ENCODE measurements at regions not wholly inside any gene's neighbourhood (a gene's known extent, or its start where the extent isn't known, plus 50 kb on each side); places are given as distances from the start of the nearest gene placed in this dataset.

- ATAC-seq (ENCODE audit: low read depth) (no peak), DNase-seq (ENCODE audit: low spot score) (no peak)
- Histone ChIP-seq H3K4me1 (ENCODE audit: insufficient read depth, poor library complexity, severe bottlenecking) (peaks cover 18% of the 10 kb centered on the region), H3K27ac (ENCODE audit: poor library complexity, severe bottlenecking) (no peak overlapping the region), H3K9me3 (ENCODE audit: severe bottlenecking) (no peaks in the 10 kb centered on the region), H3K27me3 (ENCODE audit: insufficient read depth, poor library complexity, severe bottlenecking) (no peaks in the 10 kb centered on the region), H3K36me3 (ENCODE audit: low read depth) (no peaks in the 10 kb centered on the region), H3K4me3 (ENCODE audit: severe bottlenecking) (no peak overlapping the region)
- TF ChIP-seq, protein P1, sequence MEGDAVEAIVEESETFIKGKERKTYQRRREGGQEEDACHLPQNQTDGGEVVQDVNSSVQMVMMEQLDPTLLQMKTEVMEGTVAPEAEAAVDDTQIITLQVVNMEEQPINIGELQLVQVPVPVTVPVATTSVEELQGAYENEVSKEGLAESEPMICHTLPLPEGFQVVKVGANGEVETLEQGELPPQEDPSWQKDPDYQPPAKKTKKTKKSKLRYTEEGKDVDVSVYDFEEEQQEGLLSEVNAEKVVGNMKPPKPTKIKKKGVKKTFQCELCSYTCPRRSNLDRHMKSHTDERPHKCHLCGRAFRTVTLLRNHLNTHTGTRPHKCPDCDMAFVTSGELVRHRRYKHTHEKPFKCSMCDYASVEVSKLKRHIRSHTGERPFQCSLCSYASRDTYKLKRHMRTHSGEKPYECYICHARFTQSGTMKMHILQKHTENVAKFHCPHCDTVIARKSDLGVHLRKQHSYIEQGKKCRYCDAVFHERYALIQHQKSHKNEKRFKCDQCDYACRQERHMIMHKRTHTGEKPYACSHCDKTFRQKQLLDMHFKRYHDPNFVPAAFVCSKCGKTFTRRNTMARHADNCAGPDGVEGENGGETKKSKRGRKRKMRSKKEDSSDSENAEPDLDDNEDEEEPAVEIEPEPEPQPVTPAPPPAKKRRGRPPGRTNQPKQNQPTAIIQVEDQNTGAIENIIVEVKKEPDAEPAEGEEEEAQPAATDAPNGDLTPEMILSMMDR (IDR thresholded peaks at IDR 0.05; ENCODE audit: poor library complexity, severe bottlenecking) = no peak
These were observed 128.6 kb upstream of the DLG1 start for GRCh38 chr3:197427021-197427420.

DNA sequence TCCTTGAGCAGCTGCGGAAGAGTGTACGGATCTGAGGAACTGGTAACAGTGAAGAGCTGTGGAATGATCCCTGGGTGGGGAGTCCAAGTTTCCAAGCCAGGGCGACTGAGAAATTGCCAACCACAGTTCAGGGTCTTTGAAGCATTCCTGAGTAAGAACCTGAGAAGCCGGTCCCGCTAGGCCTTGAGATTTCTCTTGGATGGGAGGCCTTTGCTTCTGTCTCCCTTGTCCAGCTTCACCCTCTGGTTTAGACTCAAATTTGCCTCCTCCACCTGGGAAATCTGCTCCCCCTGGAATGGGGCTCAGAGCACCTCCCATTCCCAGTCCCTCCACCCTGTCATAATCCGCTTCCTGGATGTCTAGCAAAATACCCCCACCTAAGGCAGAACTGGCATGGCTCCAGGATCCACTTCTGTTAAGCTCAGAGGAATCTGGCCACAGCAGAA lies 127.7 kb upstream of the DLG1 start:
- Histone ChIP-seq H3K4me1 (ENCODE audit: insufficient read depth, poor library complexity, severe bottlenecking) (peaks cover 25% of the 10 kb centered on the region), H3K4me3 (ENCODE audit: severe bottlenecking) (no peak overlapping the region), H3K36me3 (ENCODE audit: low read depth) (no peaks in the 10 kb centered on the region), H3K27ac (ENCODE audit: poor library complexity, severe bottlenecking) (no peak overlapping the region), H3K27me3 (ENCODE audit: insufficient read depth, poor library complexity, severe bottlenecking) (no peaks in the 10 kb centered on the region), H3K9me3 (ENCODE audit: severe bottlenecking) (no peaks in the 10 kb centered on the region)
- ATAC-seq (ENCODE audit: low read depth) = no peak
- TF ChIP-seq, protein P1 (IDR thresholded peaks at IDR 0.05; ENCODE audit: poor library complexity, severe bottlenecking) = no peak
- DNase-seq (ENCODE audit: low spot score) = no peak

DNA sequence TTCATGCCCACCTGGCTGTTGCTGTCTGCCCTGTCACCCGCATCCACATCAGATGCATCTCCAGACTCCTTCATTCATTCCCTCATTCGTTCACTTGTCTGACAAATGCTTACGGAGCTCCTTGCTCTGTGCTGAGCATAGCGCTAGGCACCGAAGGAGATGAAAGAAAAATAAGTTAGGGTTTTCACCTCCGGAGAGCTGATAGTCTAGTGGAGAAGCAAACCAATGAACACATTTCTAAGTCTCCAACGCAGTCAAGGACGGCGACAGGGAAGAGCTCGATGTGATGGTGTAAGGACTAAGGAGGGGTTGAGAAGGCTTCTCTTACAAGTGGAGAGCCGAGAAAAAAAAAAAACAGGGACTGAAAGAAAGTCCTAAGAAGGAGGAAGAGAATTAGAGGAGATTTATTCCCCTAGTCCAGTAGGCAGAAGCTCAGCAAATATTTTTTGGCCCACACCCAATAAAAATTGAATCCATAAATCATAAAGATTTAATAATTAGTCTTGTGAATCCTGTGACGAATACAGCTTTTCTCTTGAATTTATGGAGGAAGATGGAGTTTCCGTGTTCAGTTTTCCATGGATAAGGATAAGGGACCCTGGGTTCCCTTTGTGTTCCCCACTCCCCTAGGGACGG lies 127.2 kb upstream of the DLG1 start:
- H3K36me3 ChIP-seq (ENCODE audit: low read depth) = no peaks in the 10 kb centered on the region
- no peak overlapping the region for H3K27ac ChIP-seq (ENCODE audit: poor library complexity, severe bottlenecking)
- no peaks in the 10 kb centered on the region for H3K9me3 ChIP-seq (ENCODE audit: severe bottlenecking)
- TF ChIP-seq, protein P1 (IDR thresholded peaks at IDR 0.05; ENCODE audit: poor library complexity, severe bottlenecking) = no peak
- H3K4me1 ChIP-seq (ENCODE audit: insufficient read depth, poor library complexity, severe bottlenecking) = peaks cover 25% of the 10 kb centered on the region
- H3K27me3 ChIP-seq (ENCODE audit: insufficient read depth, poor library complexity, severe bottlenecking) = no peaks in the 10 kb centered on the region
- H3K4me3 ChIP-seq (ENCODE audit: severe bottlenecking) = no peak overlapping the region
- ATAC-seq (ENCODE audit: low read depth) (no peak), DNase-seq (ENCODE audit: low spot score) (no peak)

DNA sequence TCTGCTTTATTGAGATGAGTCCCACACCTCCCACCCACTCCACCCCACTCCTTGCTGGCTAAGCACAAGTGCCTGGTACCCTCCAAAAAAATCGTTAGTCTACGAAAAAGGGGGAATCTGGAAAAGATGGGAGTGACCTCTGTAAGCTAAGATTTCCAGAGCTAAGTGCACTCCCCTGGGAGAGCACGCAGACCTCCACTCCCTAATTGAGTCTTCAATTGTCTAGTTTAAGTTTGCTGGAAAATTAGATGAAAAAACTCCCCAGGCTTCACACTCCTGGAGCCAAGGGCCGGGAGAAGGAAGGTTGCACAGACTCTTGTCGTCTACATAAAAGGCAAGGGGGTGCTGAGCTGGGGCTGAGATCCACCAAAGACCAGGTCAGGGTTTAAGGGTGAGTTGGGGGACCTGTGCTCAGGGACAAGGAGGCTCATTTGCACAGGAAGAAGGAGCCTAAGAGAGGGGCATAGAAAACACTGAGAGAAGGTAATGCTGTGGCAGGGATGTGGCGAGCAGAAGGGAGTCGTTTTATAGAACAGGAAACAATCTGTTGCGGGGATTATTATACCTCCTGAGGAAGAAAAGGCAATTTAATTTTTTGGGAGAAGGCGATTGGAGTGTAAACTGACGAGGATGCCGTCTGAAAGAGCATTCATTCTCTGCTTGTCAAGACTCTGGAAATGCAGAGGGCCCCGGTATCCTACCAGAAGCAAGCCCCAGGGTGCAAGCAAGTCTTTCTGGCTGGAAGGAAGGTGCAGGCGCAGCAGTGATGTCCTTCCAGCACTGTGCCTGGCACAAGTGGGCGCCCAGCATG lies 126.5 kb upstream of the DLG1 start:
- Histone ChIP-seq H3K4me3 (ENCODE audit: severe bottlenecking) (no peak overlapping the region), H3K4me1 (ENCODE audit: insufficient read depth, poor library complexity, severe bottlenecking) (peaks cover 25% of the 10 kb centered on the region), H3K36me3 (ENCODE audit: low read depth) (no peaks in the 10 kb centered on the region), H3K27ac (ENCODE audit: poor library complexity, severe bottlenecking) (no peak overlapping the region), H3K27me3 (ENCODE audit: insufficient read depth, poor library complexity, severe bottlenecking) (no peaks in the 10 kb centered on the region), H3K9me3 (ENCODE audit: severe bottlenecking) (no peaks in the 10 kb centered on the region)
- no peak for ATAC-seq (ENCODE audit: low read depth)
- no peak for DNase-seq (ENCODE audit: low spot score)
- TF ChIP-seq, protein P1 (IDR thresholded peaks at IDR 0.05; ENCODE audit: poor library complexity, severe bottlenecking) = no peak

DNA sequence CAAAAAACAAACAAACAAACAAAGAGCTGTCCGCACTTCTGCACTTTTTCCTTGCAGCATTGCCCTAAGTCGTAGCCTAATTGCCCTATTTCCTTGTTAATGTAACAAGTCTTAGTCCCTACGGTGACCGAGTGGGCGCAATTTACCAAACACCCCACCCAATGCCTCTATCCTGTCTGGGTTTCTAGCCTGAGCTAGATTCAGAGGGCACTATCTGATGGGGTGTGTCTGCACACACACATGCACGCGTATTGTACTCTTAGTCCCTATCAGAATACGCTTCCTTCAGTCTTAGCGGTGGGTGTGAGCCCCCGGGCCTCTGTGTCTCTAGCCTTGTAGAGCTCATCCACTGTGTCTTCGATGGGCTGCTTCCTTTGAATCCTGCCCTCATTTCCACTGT lies 125.9 kb upstream of the DLG1 start:
- H3K36me3 ChIP-seq (ENCODE audit: low read depth) = no peaks in the 10 kb centered on the region
- no peaks in the 10 kb centered on the region for H3K27me3 ChIP-seq (ENCODE audit: insufficient read depth, poor library complexity, severe bottlenecking)
- TF ChIP-seq, protein P1 (IDR thresholded peaks at IDR 0.05; ENCODE audit: poor library complexity, severe bottlenecking) = no peak
- H3K9me3 ChIP-seq (ENCODE audit: severe bottlenecking) = no peaks in the 10 kb centered on the region
- no peak overlapping the region for H3K27ac ChIP-seq (ENCODE audit: poor library complexity, severe bottlenecking)
- peaks cover 25% of the 10 kb centered on the region for H3K4me1 ChIP-seq (ENCODE audit: insufficient read depth, poor library complexity, severe bottlenecking)
- ATAC-seq (ENCODE audit: low read depth) (no peak), DNase-seq (ENCODE audit: low spot score) (no peak)
- H3K4me3 ChIP-seq (ENCODE audit: severe bottlenecking) = no peak overlapping the region
